Omental fat pad (tissue), 3 donors: ENCODE measurements at regions not wholly inside any gene's neighbourhood (a gene's known extent, or its start where the extent isn't known, plus 50 kb on each side); places are given as distances from the start of the nearest gene placed in this dataset.

Experiments
- ATAC-seq: fragments of 150-250 bp; one replicate; pipeline ENCODE4 v1.9.1; 2016; ENCODE audit warnings: mild to moderate bottlenecking, moderate library complexity; ENCODE audit not compliant: low FRiP score
- DNase-seq: peaks from one replicate; pipeline ENCODE4 v3.0.0-alpha.2; 2019; ENCODE audit warnings: low spot score
- TF ChIP-seq, protein P1 (sequence below), 3 donors: fragments of 450-650 bp; IDR thresholded peaks; one replicate each; pipeline ENCODE4 v1.5.1; 2016 to 2017; ENCODE audit warnings: antibody characterized with exemption in 3 of 3, mild to moderate bottlenecking in 3 of 3, moderate library complexity in 2 of 3

DNA sequence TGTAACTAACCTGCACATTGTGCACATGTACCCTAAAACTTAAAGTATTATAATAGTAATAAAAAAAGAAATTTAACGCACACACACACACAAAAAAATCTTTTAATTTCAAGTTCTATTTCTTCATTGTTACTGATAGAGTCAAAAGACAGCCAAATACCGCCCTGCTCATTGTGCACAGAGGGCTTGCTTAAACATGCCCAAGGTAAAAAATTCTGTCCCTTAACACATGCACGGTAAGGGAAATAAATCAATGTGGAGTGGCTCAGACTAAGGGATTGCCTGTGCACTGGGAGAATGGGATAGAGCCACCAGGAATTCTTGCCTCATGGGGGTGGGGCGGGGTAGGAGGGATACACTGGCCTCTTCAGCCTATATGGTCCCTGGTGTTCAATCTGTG is 468.0 kb downstream of the NUP35 start:
- TF ChIP-seq, protein P1, sequence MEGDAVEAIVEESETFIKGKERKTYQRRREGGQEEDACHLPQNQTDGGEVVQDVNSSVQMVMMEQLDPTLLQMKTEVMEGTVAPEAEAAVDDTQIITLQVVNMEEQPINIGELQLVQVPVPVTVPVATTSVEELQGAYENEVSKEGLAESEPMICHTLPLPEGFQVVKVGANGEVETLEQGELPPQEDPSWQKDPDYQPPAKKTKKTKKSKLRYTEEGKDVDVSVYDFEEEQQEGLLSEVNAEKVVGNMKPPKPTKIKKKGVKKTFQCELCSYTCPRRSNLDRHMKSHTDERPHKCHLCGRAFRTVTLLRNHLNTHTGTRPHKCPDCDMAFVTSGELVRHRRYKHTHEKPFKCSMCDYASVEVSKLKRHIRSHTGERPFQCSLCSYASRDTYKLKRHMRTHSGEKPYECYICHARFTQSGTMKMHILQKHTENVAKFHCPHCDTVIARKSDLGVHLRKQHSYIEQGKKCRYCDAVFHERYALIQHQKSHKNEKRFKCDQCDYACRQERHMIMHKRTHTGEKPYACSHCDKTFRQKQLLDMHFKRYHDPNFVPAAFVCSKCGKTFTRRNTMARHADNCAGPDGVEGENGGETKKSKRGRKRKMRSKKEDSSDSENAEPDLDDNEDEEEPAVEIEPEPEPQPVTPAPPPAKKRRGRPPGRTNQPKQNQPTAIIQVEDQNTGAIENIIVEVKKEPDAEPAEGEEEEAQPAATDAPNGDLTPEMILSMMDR (IDR thresholded peaks at IDR 0.05), result no peak
- DNase-seq (no peak), ATAC-seq (no peak)

DNA sequence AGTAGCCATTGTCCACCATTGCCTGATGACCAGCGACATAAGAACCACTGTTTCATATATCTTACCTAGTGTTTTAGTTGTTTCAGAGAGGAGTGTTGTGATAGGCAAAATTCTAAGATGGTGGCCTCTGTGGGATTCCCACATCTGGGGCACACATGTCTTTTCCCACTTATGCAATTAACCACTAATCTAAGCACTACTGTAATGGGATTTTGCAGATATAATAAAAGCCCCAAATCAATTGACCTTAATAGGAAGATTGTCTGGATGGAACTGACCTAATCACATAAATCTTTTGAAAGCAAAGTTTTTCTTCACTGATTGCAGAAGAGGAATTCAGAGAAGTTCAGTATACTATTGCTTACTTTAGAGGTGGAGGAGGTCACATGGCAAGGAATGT is 469.9 kb downstream of the NUP35 start:
- TF ChIP-seq, protein P1 (IDR thresholded peaks at IDR 0.05), result no peak
- DNase-seq (no peak), ATAC-seq (no peak)

DNA sequence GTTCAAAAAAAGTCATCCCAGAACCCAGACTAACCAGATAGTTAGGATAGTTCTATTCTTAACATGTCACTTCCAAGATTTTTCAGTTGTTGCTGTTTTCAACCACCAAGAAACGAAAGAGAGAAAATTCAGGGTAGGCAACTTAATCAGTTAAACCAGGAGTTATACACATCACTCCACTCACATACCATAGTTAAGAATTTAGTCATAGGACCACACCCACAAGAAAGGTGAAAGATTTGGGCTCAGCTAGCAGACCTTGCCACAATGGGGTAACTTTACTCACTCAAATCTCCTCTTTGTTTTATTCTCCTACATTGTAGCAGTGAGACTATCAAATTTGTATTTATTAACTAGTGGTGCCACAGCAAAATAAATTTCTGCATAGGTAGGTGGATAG is 473.6 kb downstream of the NUP35 start:
- ATAC-seq, result no peak

DNA sequence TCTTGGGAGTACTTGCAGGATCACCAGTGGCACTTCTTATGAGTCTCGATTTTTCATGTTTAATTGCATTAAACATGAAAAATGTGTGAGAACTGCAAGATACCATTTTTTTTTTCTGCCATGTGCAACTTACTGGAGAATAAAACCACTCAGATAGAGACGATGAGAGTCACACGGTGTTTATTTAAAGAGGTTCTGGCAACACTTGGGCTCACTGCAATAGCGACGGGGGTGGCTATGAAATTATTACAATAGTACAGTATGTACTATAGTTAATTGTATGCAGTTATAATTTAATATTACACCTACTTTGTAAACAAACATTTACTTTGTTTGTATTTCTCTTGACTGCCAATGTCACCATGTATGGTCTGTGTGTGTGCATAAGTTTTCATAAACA is 479.8 kb downstream of the NUP35 start:
- no peak for DNase-seq
- TF ChIP-seq, protein P1 (IDR thresholded peaks at IDR 0.05), result no peak

More for the DNA sequence above, 473.6 kb downstream of the NUP35 start:
- no peak for DNase-seq
- TF ChIP-seq, protein P1 (IDR thresholded peaks at IDR 0.05), result no peak

DNA sequence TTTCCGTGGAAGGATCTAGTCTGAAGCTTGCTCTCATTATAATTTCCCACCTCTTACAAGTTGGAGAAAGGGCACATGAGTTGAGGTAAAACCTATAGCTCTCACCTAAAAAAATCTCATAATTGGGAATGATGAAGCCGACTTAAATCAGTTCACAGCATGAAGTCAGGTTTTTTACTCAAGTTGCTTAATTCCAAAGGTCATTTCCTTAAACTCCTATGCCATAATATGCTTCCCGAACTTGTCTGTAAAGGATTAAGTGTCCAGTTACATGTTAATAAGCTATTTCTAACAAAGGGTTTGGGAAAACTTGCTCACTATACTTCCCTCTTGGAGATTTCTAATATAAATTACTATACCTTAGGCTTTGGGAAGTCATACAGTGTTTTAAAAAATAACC is 481.2 kb downstream of the NUP35 start:
- TF ChIP-seq, protein P1 (IDR thresholded peaks at IDR 0.05), result no peak
- DNase-seq (no peak), ATAC-seq (no peak)

More for the DNA sequence above, 479.8 kb downstream of the NUP35 start:
- ATAC-seq, result no peak

DNA sequence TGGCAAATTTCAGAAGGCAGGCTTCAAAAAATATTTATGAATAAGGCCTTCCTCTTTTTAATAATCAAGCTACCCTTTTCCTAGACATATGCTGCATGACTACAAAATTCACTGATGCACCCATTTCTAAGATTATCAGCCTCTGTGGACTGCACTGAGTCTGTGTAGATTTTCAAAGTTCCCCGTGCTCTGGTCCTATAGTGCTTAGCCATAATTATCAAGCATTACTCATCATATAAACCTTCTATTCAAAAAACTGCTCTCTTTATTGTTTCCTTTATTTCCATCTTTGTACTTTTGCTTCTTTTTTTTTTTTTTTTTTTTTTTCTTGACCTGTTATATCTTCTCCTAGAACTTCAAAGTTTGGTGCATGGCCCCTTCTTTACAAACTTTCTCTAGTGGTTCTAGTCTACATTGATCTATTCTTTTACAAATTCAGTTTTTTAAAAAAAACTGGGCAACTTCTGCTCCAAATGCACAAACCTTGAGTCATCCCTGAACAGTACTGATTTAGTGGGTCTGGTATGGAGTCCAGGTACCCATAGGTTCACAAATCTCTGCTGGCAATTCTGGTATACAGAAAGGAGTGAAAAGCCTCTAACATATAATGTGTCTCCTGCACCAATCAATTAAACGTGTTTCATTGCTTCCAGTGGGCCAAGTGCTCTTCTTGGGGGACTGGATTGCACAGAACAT is 481.9 kb downstream of the NUP35 start:
- TF ChIP-seq, protein P1 (IDR thresholded peaks at IDR 0.05), result no peak
- ATAC-seq (no peak), DNase-seq (no peak)

DNA sequence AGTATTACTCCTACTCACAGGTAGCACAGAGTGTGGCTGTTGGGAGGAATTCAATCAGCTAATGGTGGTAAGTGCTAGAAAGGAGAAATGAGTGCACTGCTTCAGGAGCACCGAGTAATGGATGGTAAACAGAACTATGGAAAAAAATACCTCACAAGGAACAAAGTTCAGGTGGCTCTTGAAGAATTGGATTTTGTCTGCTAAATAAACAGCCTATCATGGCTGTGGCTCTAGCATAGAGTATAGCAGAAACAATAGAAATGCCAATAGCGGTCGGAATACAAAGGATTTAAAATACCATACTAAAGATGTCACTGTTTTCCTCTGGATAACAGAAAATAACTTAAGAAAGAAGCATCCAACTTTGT is 482.5 kb downstream of the NUP35 start:
- TF ChIP-seq, protein P1 (IDR thresholded peaks at IDR 0.05), result no peak
- no peak for DNase-seq
- no peak for ATAC-seq
